G401 (cell line): ENCODE measurements at regions not wholly inside any gene's neighbourhood (a gene's known extent, or its start where the extent isn't known, plus 50 kb on each side); places are given as distances from the start of the nearest gene placed in this dataset.
"Not testable (repeated sequence)": the region's sequence is repeated elsewhere in the genome, so short reads cannot be mapped to it uniquely, and the experiment has no call there.

ENCODE experiments used
- DNase-seq: peaks from one replicate; pipeline ENCODE4 v3.0.0-alpha.2; 2015; ENCODE audit warnings: low spot score
- in situ Hi-C: cut with HindIII; loops from 2 replicates; pipeline ENCODE4 v1.10.0; 2016; ENCODE audit warnings: low sequenced_read_pairs, mixed read lengths

DNA sequence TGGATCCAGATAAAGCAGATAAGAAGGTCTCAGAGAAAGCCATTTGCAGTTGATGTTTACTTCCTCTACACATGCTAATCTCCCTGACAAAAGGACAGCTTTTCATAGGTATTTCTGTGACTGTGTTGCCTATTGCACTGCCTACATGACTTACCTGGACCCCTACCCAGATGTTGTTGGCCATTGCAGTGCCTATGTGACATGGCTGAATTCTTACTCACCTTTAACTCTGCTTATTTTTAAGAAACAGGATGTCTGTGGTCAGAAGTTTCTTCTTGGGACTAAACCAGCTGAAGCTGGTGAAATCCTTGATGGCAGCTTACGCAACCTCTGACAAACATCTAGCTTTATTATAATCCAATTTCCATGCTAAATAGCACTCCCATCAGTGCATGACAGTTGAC is 50.7 kb downstream of the PPIAL4D start:
- DNase-seq, in situ Hi-C loops: not testable (repeated sequence)

DNA sequence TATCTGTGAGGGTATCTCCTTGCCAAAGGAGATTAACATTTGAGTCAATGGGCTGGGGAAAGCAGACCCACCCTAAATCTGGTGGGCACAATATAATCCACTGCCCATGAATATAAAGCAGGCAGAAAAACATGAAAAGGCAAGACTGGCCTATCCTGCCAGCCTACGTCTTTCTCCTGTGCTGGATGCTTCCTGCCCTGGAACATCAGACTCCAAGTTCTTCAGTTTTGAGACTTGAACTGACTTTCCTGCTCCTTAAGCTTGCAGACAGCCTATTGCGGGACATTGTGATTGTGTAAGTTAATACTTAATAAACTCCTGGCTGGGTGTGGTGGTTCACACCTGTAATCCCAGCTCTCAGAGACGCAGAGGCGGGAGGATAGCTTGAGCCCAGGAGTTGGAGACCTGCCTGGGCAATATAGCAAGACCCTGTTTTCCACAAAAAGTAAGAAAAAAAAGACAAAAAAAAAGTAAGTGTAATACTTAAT is 52.4 kb downstream of the PPIAL4D start:
- DNase-seq, in situ Hi-C loops: not testable (repeated sequence)

DNA sequence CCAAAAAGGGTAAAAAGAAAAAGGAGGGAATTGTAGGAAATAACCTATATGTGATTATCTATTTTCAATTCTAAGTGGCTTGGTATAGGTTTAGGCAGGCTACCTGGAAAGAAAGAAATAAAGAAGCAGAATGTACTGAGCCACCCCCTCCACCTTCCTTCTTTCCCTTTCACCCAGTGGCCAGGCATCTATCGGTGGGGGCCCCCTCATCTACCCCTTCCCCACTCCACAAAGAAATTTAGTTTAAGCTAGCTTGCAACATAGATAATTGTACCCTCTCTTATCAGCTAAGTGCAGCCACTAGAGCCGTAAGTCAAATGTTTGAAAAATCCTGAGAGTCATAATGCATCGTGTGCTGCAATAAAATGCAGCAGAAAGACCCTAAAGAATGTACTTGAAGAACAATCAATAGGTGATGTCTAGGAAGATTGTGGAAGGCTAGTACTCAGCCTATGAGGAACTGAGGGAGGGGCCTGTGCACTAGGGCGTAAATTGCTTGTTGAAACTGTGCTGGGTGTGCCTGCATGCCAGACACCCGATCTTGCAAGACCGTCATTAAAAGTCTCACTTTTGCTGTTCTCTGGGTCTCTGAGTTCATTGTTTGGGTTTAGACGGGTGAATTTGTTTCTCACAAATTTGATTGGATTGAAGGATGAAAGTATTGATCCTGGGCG is 53.0 kb downstream of the PPIAL4D start:
- in situ Hi-C loops, DNase-seq: not testable (repeated sequence)

DNA sequence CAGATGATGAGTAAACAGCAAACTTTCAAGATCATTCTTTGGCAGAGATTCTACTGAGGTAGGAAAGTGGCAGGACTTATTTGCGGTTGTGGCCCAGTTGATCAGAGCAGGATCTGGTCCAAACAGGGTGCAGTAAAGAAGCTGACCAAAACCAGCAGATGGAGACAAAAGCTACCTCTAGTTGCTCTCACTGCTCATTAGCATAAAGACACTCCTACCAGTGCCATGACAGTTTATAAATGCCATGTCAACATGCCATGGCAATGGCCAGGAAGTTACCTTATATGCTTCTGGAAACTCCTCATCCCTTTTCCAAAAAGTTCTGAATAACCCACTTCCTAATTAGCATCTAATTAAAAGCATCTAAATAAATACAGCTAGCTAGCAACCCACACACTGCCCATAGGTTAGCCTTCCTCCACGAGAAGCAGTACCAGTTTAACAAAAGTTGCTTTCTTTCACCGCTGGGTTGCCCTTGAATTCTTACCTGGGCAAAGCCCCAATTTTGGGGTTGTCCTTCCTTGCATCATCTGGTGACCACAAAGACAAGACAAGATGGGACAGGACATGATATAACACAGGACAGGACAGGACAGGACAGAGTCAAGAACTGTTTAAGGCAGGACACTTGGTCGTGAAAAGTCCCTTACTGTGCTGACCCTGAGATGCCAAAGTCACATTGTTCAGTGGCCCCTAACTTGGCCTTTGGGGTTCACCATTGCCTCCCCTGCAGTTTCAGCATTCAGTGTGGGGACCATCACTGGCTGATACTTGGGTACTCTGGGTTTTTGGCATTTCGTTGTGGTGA is 59.2 kb downstream of the PPIAL4D start:
- in situ Hi-C loops, DNase-seq: not testable (repeated sequence)

DNA sequence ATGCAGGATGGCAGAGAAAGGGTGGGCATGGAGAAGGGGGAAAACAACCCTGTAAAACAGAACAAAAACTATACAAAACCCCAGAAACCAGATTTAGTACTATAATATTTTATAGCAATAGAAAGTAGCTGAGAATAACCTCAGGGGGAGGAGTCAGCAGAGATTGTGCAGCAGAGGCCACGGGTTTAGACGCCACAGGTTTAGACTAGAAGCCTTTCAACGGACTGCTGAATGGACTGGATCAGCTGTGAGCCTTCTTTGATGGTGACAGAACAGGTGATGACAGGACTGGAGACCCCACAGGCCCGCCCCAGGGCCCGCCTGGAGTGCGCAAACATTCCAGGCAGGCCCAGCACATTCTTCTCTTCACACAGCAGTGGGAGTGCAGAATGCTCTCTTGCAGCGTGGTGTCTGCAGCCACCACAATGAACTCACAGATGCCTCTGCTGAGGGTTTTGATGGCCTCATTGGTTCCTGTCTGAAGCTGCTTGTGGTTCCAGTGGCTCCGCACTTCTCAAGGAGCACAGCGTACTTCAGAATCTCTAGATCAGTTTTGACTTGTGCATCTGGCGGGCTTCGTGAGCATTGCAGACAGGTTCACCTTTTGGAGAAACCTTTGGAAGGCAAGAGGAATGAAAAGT is 65.6 kb downstream of the PPIAL4D start:
- in situ Hi-C loops, DNase-seq: not testable (repeated sequence)

DNA sequence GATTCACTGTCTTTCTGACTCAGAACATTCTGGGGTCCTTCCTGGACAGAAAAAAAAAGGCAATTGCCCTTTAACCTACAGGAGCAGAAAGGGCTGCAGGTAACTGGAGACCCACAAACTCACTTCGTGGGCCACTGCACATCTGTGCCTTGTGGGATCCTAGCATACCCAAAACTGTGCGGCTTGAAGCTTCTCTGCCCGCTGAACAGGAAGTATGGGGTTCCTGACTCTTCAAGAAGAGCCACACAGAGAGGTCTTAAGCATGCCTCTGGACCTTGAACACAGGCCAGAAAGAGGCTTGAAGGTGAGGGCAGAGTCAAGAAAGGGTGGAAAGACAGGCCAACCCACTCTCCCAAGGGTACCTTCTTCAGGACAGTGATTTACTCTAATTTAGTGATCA is 67.6 kb downstream of the PPIAL4D start:
- DNase-seq, in situ Hi-C loops: not testable (repeated sequence)

DNA sequence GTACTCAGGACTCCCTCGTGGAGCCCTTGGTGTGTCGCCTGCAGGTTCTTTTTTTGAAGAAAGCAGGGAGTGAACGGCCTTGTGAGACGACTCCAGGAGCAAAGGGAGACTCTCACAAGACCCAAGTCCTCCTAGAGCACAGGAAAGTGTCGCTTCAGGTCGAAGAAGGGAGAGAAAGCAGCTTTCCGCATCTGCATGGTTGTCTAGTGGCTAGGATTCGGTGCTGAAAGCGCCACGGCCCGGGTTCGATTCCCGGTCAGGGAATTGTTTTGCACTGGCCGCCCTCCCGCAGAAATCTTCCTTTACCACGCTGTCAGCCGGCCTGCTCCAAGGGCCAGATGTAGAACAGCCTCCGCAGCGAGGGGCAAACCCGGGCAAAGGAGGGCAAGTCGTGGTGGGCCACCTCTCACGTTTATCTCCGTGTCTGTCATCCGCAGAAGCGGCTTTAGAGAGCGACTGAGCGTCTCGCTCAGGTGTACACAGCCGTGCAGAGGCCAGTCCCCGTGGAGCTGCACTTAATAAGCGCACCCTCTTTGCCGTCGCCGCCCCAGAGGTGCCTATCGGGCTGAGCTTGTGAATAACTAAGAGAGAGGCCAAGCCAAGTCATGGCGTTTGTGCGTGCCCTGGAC is 72.6 kb downstream of the FAM72D start:
- in situ Hi-C loops, result not testable (repeated sequence)
- peak; percentile 1 for DNase-seq

DNA sequence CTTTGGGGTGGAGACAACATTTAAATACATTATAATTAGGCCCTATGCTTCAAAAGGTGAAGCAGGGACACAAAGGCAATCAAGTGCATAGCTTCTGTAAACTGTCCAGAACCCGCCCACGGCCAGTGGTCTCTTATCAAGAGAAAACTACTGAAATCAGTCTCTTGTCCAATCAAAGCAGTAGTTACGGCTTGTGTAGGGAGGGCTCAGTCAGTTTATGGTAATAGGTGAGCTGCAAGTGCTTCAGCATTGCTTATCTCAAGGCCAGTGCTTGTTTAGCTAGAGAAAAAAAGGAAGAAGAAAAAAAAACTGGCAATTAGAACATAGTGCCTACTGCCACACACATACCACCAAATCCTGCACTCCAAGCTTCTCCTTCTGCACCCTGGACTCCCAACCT is 68.6 kb downstream of the FAM72D start:
- DNase-seq, in situ Hi-C loops: not testable (repeated sequence)
